HEK293 (cell line): ENCODE measurements at regions not wholly inside any gene's neighbourhood (a gene's known extent, or its start where the extent isn't known, plus 50 kb on each side); places are given as distances from the start of the nearest gene placed in this dataset.

Experiments
- CTCF ChIA-PET: fragments of 350-600 bp; formaldehyde crosslinking; extraction: SDS; loops from one replicate; lab custom pipeline; 2021; ENCODE audit warnings: antibody characterized with exemption; lab: Yijun Ruan, JAX
- POLR2A ChIA-PET: fragments of 300-600 bp; formaldehyde crosslinking; extraction: SDS; loops from one replicate; lab custom pipeline; 2020; ENCODE audit warnings: antibody characterized with exemption, inconsistent platforms; lab: Yijun Ruan, JAX
- H3K27ac ChIP-seq: fragments of 200-500 bp; sonication (Bioruptor generic); 2 replicates; pipeline ENCODE4 v1.5.1; 2014; ENCODE audit warnings: low read depth, low read length, control low read depth, inconsistent platforms; ENCODE audit errors: extremely low read depth
- H3K36me3 ChIP-seq, 2 experiments: fragments of 200-500 bp in 1 of 2; sonication (Bioruptor generic) in 1 of 2; 1 replicate in 1 of 2; 2 replicates in 1 of 2; pipeline ENCODE4 v1.5.1; 2014 to 2017; ENCODE audit warnings: inconsistent platforms in 2 of 2, low read length in 2 of 2; ENCODE audit not compliant: control insufficient read depth in 2 of 2, insufficient read depth in 1 of 2
- H3K4me1 ChIP-seq: fragments of 200-500 bp; sonication (Bioruptor generic); 2 replicates; pipeline ENCODE4 v1.5.1; 2014; ENCODE audit warnings: mild to moderate bottlenecking, low read length, inconsistent platforms; ENCODE audit not compliant: control insufficient read depth, insufficient read depth
- H3K4me3 ChIP-seq: 2 replicates; pipeline ENCODE4 v1.5.1; 2011; ENCODE audit warnings: low read depth, mild to moderate bottlenecking, control low read depth, low read length, moderate library complexity
- H3K9me3 ChIP-seq: fragments of 200-500 bp; sonication (Bioruptor generic); 2 replicates; pipeline ENCODE4 v1.5.1; 2014; ENCODE audit warnings: low read depth, low read length, inconsistent platforms; ENCODE audit not compliant: control insufficient read depth, insufficient read depth
- BCL11A ChIP-seq: fragments of 450-650 bp; formaldehyde crosslinking; IDR thresholded peaks from 2 replicates; pipeline ENCODE4 v1.5.1; 2016; ENCODE audit warnings: low read depth, missing biosample characterization, missing genetic modification characterization
- GLI4 ChIP-seq: fragments of 450-650 bp; formaldehyde crosslinking; IDR thresholded peaks from 2 replicates; pipeline ENCODE4 v1.5.1; 2016; ENCODE audit warnings: missing biosample characterization, missing genetic modification characterization
- KLF1 ChIP-seq: fragments of 450-650 bp; formaldehyde crosslinking; IDR thresholded peaks from 2 replicates; pipeline ENCODE4 v1.5.1; 2016; ENCODE audit warnings: missing biosample characterization, missing genetic modification characterization
- KLF16 ChIP-seq: fragments of 450-650 bp; formaldehyde crosslinking; IDR thresholded peaks from 2 replicates; pipeline ENCODE4 v1.5.1; 2017; ENCODE audit warnings: missing biosample characterization, missing genetic modification characterization
- KLF8 ChIP-seq: fragments of 450-650 bp; formaldehyde crosslinking; IDR thresholded peaks from 2 replicates; pipeline ENCODE4 v1.5.1; 2016; ENCODE audit warnings: missing biosample characterization, missing genetic modification characterization
- SALL2 ChIP-seq: fragments of 450-650 bp; formaldehyde crosslinking; IDR thresholded peaks from 2 replicates; pipeline ENCODE4 v1.5.0; 2017; ENCODE audit warnings: missing biosample characterization, mild to moderate bottlenecking, missing genetic modification characterization, borderline replicate concordance
- SCRT1 ChIP-seq: fragments of 450-650 bp; formaldehyde crosslinking; IDR thresholded peaks from 2 replicates; pipeline ENCODE4 v1.5.1; 2016; ENCODE audit warnings: missing biosample characterization, missing genetic modification characterization, borderline replicate concordance
- SETDB1 ChIP-seq: IDR thresholded peaks from one replicate; pipeline ENCODE4 v1.6.1; 2017; ENCODE audit warnings: mild to moderate bottlenecking, low read length, moderate library complexity, mixed read lengths; ENCODE audit not compliant: insufficient read length
- SP3 ChIP-seq: fragments of 450-650 bp; formaldehyde crosslinking; IDR thresholded peaks from 2 replicates; pipeline ENCODE4 v1.5.1; 2016; ENCODE audit warnings: missing biosample characterization, missing genetic modification characterization
- ZBTB17 ChIP-seq: fragments of 450-650 bp; formaldehyde crosslinking; IDR thresholded peaks from 2 replicates; pipeline ENCODE4 v1.5.1; 2016; ENCODE audit warnings: missing biosample characterization, missing genetic modification characterization
- ZFP41 ChIP-seq: fragments of 450-650 bp; formaldehyde crosslinking; IDR thresholded peaks from 2 replicates; pipeline ENCODE4 v1.5.1; 2016; ENCODE audit warnings: missing biosample characterization, missing genetic modification characterization, borderline replicate concordance
- ZNF10 ChIP-seq: fragments of 450-650 bp; formaldehyde crosslinking; IDR thresholded peaks from 2 replicates; pipeline ENCODE4 v1.5.1; 2017; ENCODE audit warnings: missing biosample characterization, missing genetic modification characterization
- ZNF133 ChIP-seq: fragments of 450-650 bp; formaldehyde crosslinking; IDR thresholded peaks from 2 replicates; pipeline ENCODE4 v1.5.1; 2016; ENCODE audit warnings: missing biosample characterization, missing genetic modification characterization
- ZNF155 ChIP-seq: fragments of 450-650 bp; formaldehyde crosslinking; IDR thresholded peaks from 2 replicates; pipeline ENCODE4 v1.5.1; 2016; ENCODE audit warnings: missing biosample characterization, missing genetic modification characterization
- ZNF202 ChIP-seq: fragments of 450-650 bp; formaldehyde crosslinking; IDR thresholded peaks from 2 replicates; pipeline ENCODE4 v1.5.1; 2016; ENCODE audit warnings: missing biosample characterization, missing genetic modification characterization, borderline replicate concordance
- ZNF280C ChIP-seq: fragments of 450-650 bp; formaldehyde crosslinking; IDR thresholded peaks from 2 replicates; pipeline ENCODE4 v1.5.1; 2016; ENCODE audit warnings: missing biosample characterization, missing genetic modification characterization
- ZNF324 ChIP-seq: fragments of 450-650 bp; formaldehyde crosslinking; IDR thresholded peaks from 2 replicates; pipeline ENCODE4 v1.5.1; 2016; ENCODE audit warnings: missing biosample characterization, missing genetic modification characterization
- ZNF366 ChIP-seq: fragments of 450-650 bp; formaldehyde crosslinking; conservative IDR thresholded peaks from 2 replicates; pipeline ENCODE4 v1.5.1; 2016; ENCODE audit warnings: missing biosample characterization, missing genetic modification characterization
- ZNF433 ChIP-seq: fragments of 450-650 bp; formaldehyde crosslinking; IDR thresholded peaks from 2 replicates; pipeline ENCODE4 v1.5.1; 2016; ENCODE audit warnings: missing biosample characterization, missing genetic modification characterization, low read depth
- ZNF549 ChIP-seq: fragments of 450-650 bp; IDR thresholded peaks from 2 replicates; pipeline ENCODE4 v1.5.1; 2018; ENCODE audit warnings: missing biosample characterization, missing genetic modification characterization, mild to moderate bottlenecking, inconsistent platforms, moderate library complexity
- ZNF571 ChIP-seq: fragments of 450-650 bp; formaldehyde crosslinking; IDR thresholded peaks from 2 replicates; pipeline ENCODE4 v1.5.0; 2017; ENCODE audit warnings: missing biosample characterization, missing genetic modification characterization
- ZNF596 ChIP-seq: fragments of 450-650 bp; IDR thresholded peaks from 2 replicates; pipeline ENCODE4 v1.5.0; 2018; ENCODE audit warnings: missing biosample characterization, mild to moderate bottlenecking, missing genetic modification characterization, moderate library complexity
- ZNF600 ChIP-seq: fragments of 450-650 bp; formaldehyde crosslinking; IDR thresholded peaks from 2 replicates; pipeline ENCODE4 v1.5.1; 2016; ENCODE audit warnings: missing biosample characterization, missing genetic modification characterization
- ZNF629 ChIP-seq: fragments of 450-650 bp; formaldehyde crosslinking; IDR thresholded peaks from 2 replicates; pipeline ENCODE4 v1.5.1; 2017; ENCODE audit warnings: missing biosample characterization, missing genetic modification characterization
- ZNF654 ChIP-seq: fragments of 450-650 bp; formaldehyde crosslinking; IDR thresholded peaks from 2 replicates; pipeline ENCODE4 v1.5.1; 2016; ENCODE audit warnings: low read depth, missing biosample characterization, missing genetic modification characterization
- ZNF664 ChIP-seq: fragments of 450-650 bp; formaldehyde crosslinking; IDR thresholded peaks from 2 replicates; pipeline ENCODE4 v1.5.1; 2016; ENCODE audit warnings: missing biosample characterization, missing genetic modification characterization
- ZNF776 ChIP-seq: fragments of 450-650 bp; formaldehyde crosslinking; IDR thresholded peaks from 2 replicates; pipeline ENCODE4 v1.5.0; 2017; ENCODE audit warnings: missing biosample characterization, missing genetic modification characterization, borderline replicate concordance
- TF ChIP-seq, protein P1 (sequence below): fragments of 450-650 bp; IDR thresholded peaks from 2 replicates; pipeline ENCODE4 v1.5.1; 2018; ENCODE audit warnings: missing biosample characterization, mild to moderate bottlenecking, missing genetic modification characterization
- TF ChIP-seq, protein P2 (sequence below): fragments of 450-650 bp; formaldehyde crosslinking; IDR thresholded peaks from 2 replicates; pipeline ENCODE4 v1.5.1; 2016; ENCODE audit warnings: missing biosample characterization, missing genetic modification characterization

- no peak for TF ChIP-seq ZNF433 (tag by site-specific recombination)
- peak; percentile 87 for TF ChIP-seq ZNF600 (tag by site-specific recombination)
- TF ChIP-seq, all 188 proteins: peak for 9
Observed at GRCh38 chr2:70367722-70368323, 66.0 kb upstream of the FAM136A start (continued).

DNA sequence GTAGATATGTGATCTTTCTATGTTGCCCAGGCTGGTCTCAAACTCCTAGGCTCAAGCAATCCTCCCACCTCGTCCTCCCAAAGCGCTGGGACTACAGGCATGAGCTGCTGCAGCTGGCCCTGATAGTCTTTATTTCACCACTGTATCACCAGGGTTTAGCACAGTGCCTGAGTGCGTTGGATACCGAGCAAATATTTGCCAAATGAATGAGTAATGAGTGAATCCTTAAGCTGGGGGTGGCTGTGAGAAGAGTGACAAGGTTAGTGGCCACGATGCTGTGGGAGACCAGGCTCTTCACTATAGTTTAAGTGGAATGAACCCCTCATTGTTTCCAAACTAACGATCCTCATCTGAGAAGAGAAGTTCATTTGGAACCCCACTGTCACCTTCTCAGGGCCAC lies 60.8 kb upstream of the FAM136A start:
- TF ChIP-seq ZNF202 (no peak), ZNF629 (no peak), ZFP41 (tag by site-specific recombination) (no peak), ZNF155 (tag by site-specific recombination) (no peak), ZNF596 (tag by site-specific recombination) (no peak), ZBTB17 (tag by site-specific recombination) (no peak), GLI4 (no peak), ZNF654 (tag by site-specific recombination) (no peak)
- TF ChIP-seq, protein P1, sequence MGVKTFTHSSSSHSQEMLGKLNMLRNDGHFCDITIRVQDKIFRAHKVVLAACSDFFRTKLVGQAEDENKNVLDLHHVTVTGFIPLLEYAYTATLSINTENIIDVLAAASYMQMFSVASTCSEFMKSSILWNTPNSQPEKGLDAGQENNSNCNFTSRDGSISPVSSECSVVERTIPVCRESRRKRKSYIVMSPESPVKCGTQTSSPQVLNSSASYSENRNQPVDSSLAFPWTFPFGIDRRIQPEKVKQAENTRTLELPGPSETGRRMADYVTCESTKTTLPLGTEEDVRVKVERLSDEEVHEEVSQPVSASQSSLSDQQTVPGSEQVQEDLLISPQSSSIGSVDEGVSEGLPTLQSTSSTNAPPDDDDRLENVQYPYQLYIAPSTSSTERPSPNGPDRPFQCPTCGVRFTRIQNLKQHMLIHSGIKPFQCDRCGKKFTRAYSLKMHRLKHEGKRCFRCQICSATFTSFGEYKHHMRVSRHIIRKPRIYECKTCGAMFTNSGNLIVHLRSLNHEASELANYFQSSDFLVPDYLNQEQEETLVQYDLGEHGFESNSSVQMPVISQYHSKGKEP (tag by site-specific recombination): no peak
- Histone ChIP-seq H3K9me3 (no peaks in the 10 kb centered on the region), H3K4me3 (no peak overlapping the region), H3K27ac (no peak overlapping the region), H3K4me1 (0 out of 2 replicates have a peak, but pooled peaks cover 3% of the 10 kb centered on the region), H3K36me3 (no peaks in the 10 kb centered on the region)
- CTCF ChIA-PET: interaction anchor here (0.8 to 1.3 kb wide), 2 partner anchors 59 to 255 kb away, joined by 3 read pairs; no protein-coding TSS in a partner anchor
- POLR2A ChIA-PET: no interaction called here

GRCh38 chr2:70360661-70361270 lies 58.9 kb upstream of the FAM136A start:
- H3K4me3 ChIP-seq: no peak overlapping the region
- ChIA-PET CTCF (interaction anchor here (1.0 kb wide), 1 partner anchor 19 kb away, joined by 4 read pairs; no protein-coding TSS in a partner anchor), POLR2A (no interaction called here)
- no peaks in the 10 kb centered on the region for H3K36me3 ChIP-seq
- no peaks in the 10 kb centered on the region for H3K4me1 ChIP-seq
- H3K27ac ChIP-seq: no peak overlapping the region
- H3K9me3 ChIP-seq: no peaks in the 10 kb centered on the region
- TF ChIP-seq KLF1 (no peak), SALL2 (tag by site-specific recombination) (no peak), ZNF133 (tag by site-specific recombination) (no peak), ZNF776 (tag by site-specific recombination) (no peak), ZNF549 (tag by site-specific recombination) (no peak), ZNF324 (tag by site-specific recombination) (no peak), ZNF10 (tag by site-specific recombination) (no peak), ZNF596 (tag by site-specific recombination) (no peak), KLF16 (no peak), KLF8 (no peak), ZNF280C (tag by site-specific recombination) (no peak), SP3 (tag by site-specific recombination) (no peak), ZNF664 (no peak), ZNF571 (tag by site-specific recombination) (no peak), SETDB1 (no peak), BCL11A (tag by site-specific recombination) (no peak), ZNF366 (tag by site-specific recombination) (no peak), SCRT1 (tag by site-specific recombination) (no peak)
- TF ChIP-seq, protein P2, sequence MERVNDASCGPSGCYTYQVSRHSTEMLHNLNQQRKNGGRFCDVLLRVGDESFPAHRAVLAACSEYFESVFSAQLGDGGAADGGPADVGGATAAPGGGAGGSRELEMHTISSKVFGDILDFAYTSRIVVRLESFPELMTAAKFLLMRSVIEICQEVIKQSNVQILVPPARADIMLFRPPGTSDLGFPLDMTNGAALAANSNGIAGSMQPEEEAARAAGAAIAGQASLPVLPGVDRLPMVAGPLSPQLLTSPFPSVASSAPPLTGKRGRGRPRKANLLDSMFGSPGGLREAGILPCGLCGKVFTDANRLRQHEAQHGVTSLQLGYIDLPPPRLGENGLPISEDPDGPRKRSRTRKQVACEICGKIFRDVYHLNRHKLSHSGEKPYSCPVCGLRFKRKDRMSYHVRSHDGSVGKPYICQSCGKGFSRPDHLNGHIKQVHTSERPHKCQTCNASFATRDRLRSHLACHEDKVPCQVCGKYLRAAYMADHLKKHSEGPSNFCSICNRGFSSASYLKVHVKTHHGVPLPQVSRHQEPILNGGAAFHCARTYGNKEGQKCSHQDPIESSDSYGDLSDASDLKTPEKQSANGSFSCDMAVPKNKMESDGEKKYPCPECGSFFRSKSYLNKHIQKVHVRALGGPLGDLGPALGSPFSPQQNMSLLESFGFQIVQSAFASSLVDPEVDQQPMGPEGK (tag by site-specific recombination): no peak
